ENCODE measurements at regions not wholly inside any gene's neighbourhood (a gene's known extent, or its start where the extent isn't known, plus 50 kb on each side); places are given as distances from the start of the nearest gene placed in this dataset.

GRCh38 chr22:23007823-23008222, 62.5 kb upstream of the GNAZ start:
- TF ChIP-seq POLR2A (IDR thresholded peaks at IDR 0.05) (no peak), EP300 (IDR thresholded peaks at IDR 0.05) (no peak)
- TF ChIP-seq, protein P1, sequence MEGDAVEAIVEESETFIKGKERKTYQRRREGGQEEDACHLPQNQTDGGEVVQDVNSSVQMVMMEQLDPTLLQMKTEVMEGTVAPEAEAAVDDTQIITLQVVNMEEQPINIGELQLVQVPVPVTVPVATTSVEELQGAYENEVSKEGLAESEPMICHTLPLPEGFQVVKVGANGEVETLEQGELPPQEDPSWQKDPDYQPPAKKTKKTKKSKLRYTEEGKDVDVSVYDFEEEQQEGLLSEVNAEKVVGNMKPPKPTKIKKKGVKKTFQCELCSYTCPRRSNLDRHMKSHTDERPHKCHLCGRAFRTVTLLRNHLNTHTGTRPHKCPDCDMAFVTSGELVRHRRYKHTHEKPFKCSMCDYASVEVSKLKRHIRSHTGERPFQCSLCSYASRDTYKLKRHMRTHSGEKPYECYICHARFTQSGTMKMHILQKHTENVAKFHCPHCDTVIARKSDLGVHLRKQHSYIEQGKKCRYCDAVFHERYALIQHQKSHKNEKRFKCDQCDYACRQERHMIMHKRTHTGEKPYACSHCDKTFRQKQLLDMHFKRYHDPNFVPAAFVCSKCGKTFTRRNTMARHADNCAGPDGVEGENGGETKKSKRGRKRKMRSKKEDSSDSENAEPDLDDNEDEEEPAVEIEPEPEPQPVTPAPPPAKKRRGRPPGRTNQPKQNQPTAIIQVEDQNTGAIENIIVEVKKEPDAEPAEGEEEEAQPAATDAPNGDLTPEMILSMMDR (IDR thresholded peaks at IDR 0.05) = no peak

Data from upper lobe of left lung (tissue), 4 donors.